Neutrophil (primary cell): ENCODE measurements at regions not wholly inside any gene's neighbourhood (a gene's known extent, or its start where the extent isn't known, plus 50 kb on each side); places are given as distances from the start of the nearest gene placed in this dataset.
"Not testable (repeated sequence)": the region's sequence is repeated elsewhere in the genome, so short reads cannot be mapped to it uniquely, and the experiment has no call there.

ENCODE experiments used
- H3K27ac ChIP-seq: fragments of 200-600 bp; sonication (generic); 2 replicates; pipeline ENCODE4 v1.5.1; 2016; ENCODE audit warnings: mild to moderate bottlenecking, moderate library complexity
- H3K27me3 ChIP-seq: fragments of 200-600 bp; sonication (generic); 2 replicates; pipeline ENCODE4 v1.6.0; 2016; ENCODE audit warnings: mild to moderate bottlenecking
- H3K36me3 ChIP-seq: fragments of 200-600 bp; sonication (generic); 2 replicates; pipeline ENCODE4 v1.5.1; 2017
- H3K4me1 ChIP-seq, 2 experiments: fragments of 200-600 bp in 1 of 2; sonication (generic) in 1 of 2; 1 replicate in 1 of 2; 2 replicates in 1 of 2; pipeline versions ENCODE4 v1.5.1 to v1.6.1; 2013 to 2016; ENCODE audit warnings: low read depth in 1 of 2, low read length in 1 of 2, mild to moderate bottlenecking in 1 of 2, moderate library complexity in 1 of 2; ENCODE audit not compliant: control insufficient read depth in 1 of 2, insufficient read depth in 1 of 2
- H3K4me3 ChIP-seq, 2 experiments: fragments of 200-600 bp in 1 of 2; sonication (generic) in 1 of 2; 1 replicate in 1 of 2; 2 replicates in 1 of 2; pipeline ENCODE4 v1.5.1; 2013 to 2016; ENCODE audit warnings: low read depth in 1 of 2, low read length in 1 of 2, mild to moderate bottlenecking in 1 of 2, moderate library complexity in 1 of 2
- H3K9me3 ChIP-seq: fragments of 200-600 bp; sonication (generic); 2 replicates; pipeline ENCODE4 v1.5.1; 2016
- CTCF ChIP-seq: fragments of 200-600 bp; sonication (generic); IDR thresholded peaks from 2 replicates; pipeline ENCODE4 v1.5.1; 2016; ENCODE audit warnings: antibody characterized with exemption

GRCh38 chr17:74128456-74129211 lies 74.8 kb upstream of the RPL38 start:
- Histone ChIP-seq H3K27me3 (peaks cover 51% of the 10 kb centered on the region), H3K27ac (no peak overlapping the region), H3K36me3 (no peaks in the 10 kb centered on the region), H3K4me1 (no peaks in the 10 kb centered on the region), H3K9me3 (no peaks in the 10 kb centered on the region), H3K4me3 (no peak overlapping the region)
- TF ChIP-seq CTCF, result no peak

DNA sequence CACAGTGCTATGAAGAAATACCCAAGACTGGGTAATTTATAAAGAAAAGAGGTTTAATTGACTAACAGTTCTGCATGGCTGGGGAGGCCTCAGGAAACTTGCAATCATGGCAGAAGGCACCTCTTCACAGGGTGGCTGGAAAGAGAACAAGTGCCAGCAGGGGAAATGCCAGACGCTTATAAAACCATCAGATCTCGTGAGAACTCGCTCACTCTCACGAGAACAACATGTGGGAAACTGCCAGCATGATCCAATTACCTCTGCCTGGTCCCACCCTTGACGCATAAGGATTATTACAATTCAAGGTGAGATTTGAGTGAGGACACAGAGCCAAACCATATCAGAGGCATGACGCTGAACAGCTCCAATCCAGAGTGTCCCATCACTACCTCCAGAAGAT lies 73.7 kb upstream of the RPL38 start:
- not testable (repeated sequence) for H3K4me1 ChIP-seq, H3K9me3 ChIP-seq, H3K27ac ChIP-seq, H3K4me3 ChIP-seq, H3K36me3 ChIP-seq
- peaks cover 60% of the 10 kb centered on the region for H3K27me3 ChIP-seq

DNA sequence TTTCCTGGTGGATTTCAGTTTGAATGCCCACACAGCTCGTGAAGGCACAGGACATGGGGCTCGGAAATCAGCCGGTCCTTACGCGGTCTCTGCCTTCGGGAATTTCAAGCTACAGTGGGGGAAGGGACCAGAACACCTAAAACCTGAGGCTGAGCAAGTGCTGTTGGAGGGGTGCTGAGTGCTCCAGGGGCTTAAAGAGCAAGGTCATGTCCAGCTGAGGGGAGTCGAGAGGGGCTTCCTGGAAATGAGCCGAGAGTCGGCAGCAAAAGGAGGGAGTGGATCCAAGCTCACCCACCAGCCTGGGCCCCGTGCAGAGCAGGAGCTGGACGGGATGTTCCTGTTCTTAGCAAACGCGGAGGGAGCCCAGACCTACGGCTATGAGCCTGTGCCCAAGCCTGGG lies 73.2 kb upstream of the RPL38 start:
- Histone ChIP-seq H3K4me1 (no peaks in the 10 kb centered on the region), H3K27me3 (peaks cover 59% of the 10 kb centered on the region), H3K36me3 (no peaks in the 10 kb centered on the region), H3K27ac (no peak overlapping the region), H3K4me3 (no peak overlapping the region), H3K9me3 (no peaks in the 10 kb centered on the region)
- TF ChIP-seq CTCF, result no peak

DNA sequence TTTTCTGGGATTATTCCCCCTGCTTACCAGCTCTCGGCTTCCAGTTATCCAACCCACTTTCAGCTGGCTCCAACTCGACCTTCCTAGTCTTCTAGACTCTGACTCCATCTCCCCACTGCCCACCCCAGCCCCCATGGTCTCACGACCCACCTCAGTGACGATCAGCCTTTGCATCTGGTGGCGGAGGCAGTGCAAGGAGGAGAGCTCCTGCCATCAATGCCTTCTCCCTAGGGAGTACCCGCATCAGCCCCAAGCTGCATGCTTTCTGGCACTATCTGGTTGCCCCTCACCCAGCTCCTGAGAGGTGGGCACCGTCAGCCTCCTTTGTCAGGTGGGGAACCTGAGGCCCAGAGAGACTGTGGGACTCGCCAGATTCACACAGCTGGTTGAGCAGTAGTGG lies 72.6 kb upstream of the RPL38 start:
- TF ChIP-seq CTCF, result no peak
- no peaks in the 10 kb centered on the region for H3K9me3 ChIP-seq
- no peaks in the 10 kb centered on the region for H3K4me1 ChIP-seq
- H3K27me3 ChIP-seq, result peaks cover 59% of the 10 kb centered on the region
- no peaks in the 10 kb centered on the region for H3K36me3 ChIP-seq
- H3K4me3 ChIP-seq, result no peak overlapping the region
- H3K27ac ChIP-seq, result no peak overlapping the region

GRCh38 chr17:74132354-74132753 lies 71.1 kb upstream of the RPL38 start:
- Histone ChIP-seq H3K4me1 (no peaks in the 10 kb centered on the region), H3K4me3 (no peak overlapping the region), H3K27ac (no peak overlapping the region), H3K36me3 (no peaks in the 10 kb centered on the region), H3K9me3 (no peaks in the 10 kb centered on the region), H3K27me3 (peaks cover 60% of the 10 kb centered on the region)
- no peak for TF ChIP-seq CTCF

DNA sequence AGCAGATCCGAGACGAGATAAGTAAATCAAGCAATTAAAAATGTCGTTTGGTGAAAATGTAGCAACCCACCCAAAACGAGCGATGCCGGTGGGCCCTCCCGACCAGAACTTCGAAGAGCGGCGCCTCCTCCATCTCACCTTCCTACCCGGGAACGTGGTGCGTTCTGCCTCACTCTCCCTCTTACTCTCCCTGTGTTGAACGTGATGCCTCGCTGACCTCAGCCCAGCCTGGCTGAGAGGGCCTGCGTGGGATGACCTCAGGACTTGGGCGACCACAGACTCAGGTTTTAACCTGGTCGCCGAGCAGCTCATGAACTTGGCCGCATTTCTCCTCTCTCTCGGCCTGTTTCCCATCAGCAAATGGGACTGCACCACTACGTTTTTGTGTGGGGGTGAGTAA lies 69.7 kb upstream of the RPL38 start:
- peaks cover 69% of the 10 kb centered on the region for H3K27me3 ChIP-seq
- no peaks in the 10 kb centered on the region for H3K4me1 ChIP-seq
- H3K4me3 ChIP-seq, result no peak overlapping the region
- H3K36me3 ChIP-seq, result no peaks in the 10 kb centered on the region
- H3K27ac ChIP-seq, result no peak overlapping the region
- no peak for TF ChIP-seq CTCF
- H3K9me3 ChIP-seq, result no peaks in the 10 kb centered on the region

- not testable (repeated sequence) for H3K9me3 ChIP-seq, H3K4me3 ChIP-seq, H3K36me3 ChIP-seq, H3K27ac ChIP-seq, H3K4me1 ChIP-seq
- peaks cover 66% of the 10 kb centered on the region for H3K27me3 ChIP-seq
Observed at GRCh38 chr17:74134234-74134633, 69.2 kb upstream of the RPL38 start.
